ENCODE measurements at regions not wholly inside any gene's neighbourhood (a gene's known extent, or its start where the extent isn't known, plus 50 kb on each side); places are given as distances from the start of the nearest gene placed in this dataset.

- no peaks in the 10 kb centered on the region for H3K36me3 Mint-ChIP-seq (ENCODE audit: low read depth)
- Histone ChIP-seq H3K36me3 (ENCODE audit: insufficient read depth, low read length) (no peaks in the 10 kb centered on the region), H3K9me3 (ENCODE audit: control insufficient read depth in 1 of 2, insufficient read depth in 1 of 2, low read length in 2 of 2) (no peaks in the 10 kb centered on the region), H3K4me1 (ENCODE audit: insufficient read depth, low read length) (no peaks in the 10 kb centered on the region), H3K27me3 (ENCODE audit: control insufficient read depth in 1 of 2, insufficient read depth in 2 of 2, low read length in 2 of 2) (no peaks in the 10 kb centered on the region), H3K27ac (ENCODE audit: low read depth in 1 of 2, low read length in 2 of 2) (no peak overlapping the region), H3K4me3 (ENCODE audit: low read length) (no peak overlapping the region)
- no peaks in the 10 kb centered on the region for H3K9me3 Mint-ChIP-seq
- no peaks in the 10 kb centered on the region for H3K27me3 Mint-ChIP-seq
- TF ChIP-seq CTCF (IDR thresholded peaks at IDR 0.05) = no peak
- no peak for ATAC-seq (ENCODE audit: poor library complexity)
- H3K4me3 Mint-ChIP-seq = no peak overlapping the region
- no peak for DNase-seq
- H3K4me1 Mint-ChIP-seq (ENCODE audit: low read depth) = no peaks in the 10 kb centered on the region
- intact Hi-C loops (cut with DNase I, micrococcal nuclease) = no loop called here
- no peak overlapping the region for H3K27ac Mint-ChIP-seq
- CTCF ChIA-PET = no interaction called here
- POLR2A ChIA-PET = no interaction called here
Measured at GRCh38 chr1:168826269-168826668, 97.3 kb upstream of the DPT start.

- TF ChIP-seq CTCF (IDR thresholded peaks at IDR 0.05) = no peak
- Mint-ChIP-seq H3K27me3 (no peaks in the 10 kb centered on the region), H3K27ac (no peak overlapping the region), H3K36me3 (ENCODE audit: low read depth) (no peaks in the 10 kb centered on the region), H3K4me1 (ENCODE audit: low read depth) (no peaks in the 10 kb centered on the region), H3K4me3 (no peak overlapping the region), H3K9me3 (no peaks in the 10 kb centered on the region)
- Histone ChIP-seq H3K4me3 (ENCODE audit: low read length) (no peak overlapping the region), H3K4me1 (ENCODE audit: insufficient read depth, low read length) (no peaks in the 10 kb centered on the region), H3K36me3 (ENCODE audit: insufficient read depth, low read length) (no peaks in the 10 kb centered on the region), H3K27me3 (ENCODE audit: control insufficient read depth in 1 of 2, insufficient read depth in 2 of 2, low read length in 2 of 2) (no peaks in the 10 kb centered on the region), H3K9me3 (ENCODE audit: control insufficient read depth in 1 of 2, insufficient read depth in 1 of 2, low read length in 2 of 2) (no peaks in the 10 kb centered on the region), H3K27ac (ENCODE audit: low read depth in 1 of 2, low read length in 2 of 2) (no peak overlapping the region)
- ATAC-seq (ENCODE audit: poor library complexity) (no peak), DNase-seq (no peak)
- intact Hi-C loops (cut with DNase I, micrococcal nuclease) = no loop called here
- ChIA-PET CTCF (no interaction called here), POLR2A (no interaction called here)
Measured at GRCh38 chr1:168827557-168827956, 98.6 kb upstream of the DPT start.

- H3K27ac Mint-ChIP-seq = no peak overlapping the region
- Histone ChIP-seq H3K4me1 (ENCODE audit: insufficient read depth, low read length) (peaks cover 4% of the 10 kb centered on the region), H3K27me3 (ENCODE audit: control insufficient read depth in 1 of 2, insufficient read depth in 2 of 2, low read length in 2 of 2) (no peaks in the 10 kb centered on the region), H3K9me3 (ENCODE audit: control insufficient read depth in 1 of 2, insufficient read depth in 1 of 2, low read length in 2 of 2) (no peaks in the 10 kb centered on the region), H3K27ac (ENCODE audit: low read depth in 1 of 2, low read length in 2 of 2) (no peak overlapping the region), H3K36me3 (ENCODE audit: insufficient read depth, low read length) (no peaks in the 10 kb centered on the region), H3K4me3 (ENCODE audit: low read length) (no peak overlapping the region)
- ChIA-PET POLR2A (no interaction called here), CTCF (no interaction called here)
- H3K9me3 Mint-ChIP-seq = no peaks in the 10 kb centered on the region
- no peak for TF ChIP-seq CTCF (IDR thresholded peaks at IDR 0.05)
- ATAC-seq (ENCODE audit: poor library complexity) (no peak), DNase-seq (no peak)
- intact Hi-C loops (cut with DNase I, micrococcal nuclease) = no loop called here
- H3K27me3 Mint-ChIP-seq = no peaks in the 10 kb centered on the region
- no peak overlapping the region for H3K4me3 Mint-ChIP-seq
- H3K4me1 Mint-ChIP-seq (ENCODE audit: low read depth) = peaks cover 11% of the 10 kb centered on the region
- H3K36me3 Mint-ChIP-seq (ENCODE audit: low read depth) = no peaks in the 10 kb centered on the region
Measured at GRCh38 chr1:168829876-168830275, 100.9 kb upstream of the DPT start.
